HCT116 (cell line): ENCODE measurements at regions not wholly inside any gene's neighbourhood (a gene's known extent, or its start where the extent isn't known, plus 50 kb on each side); places are given as distances from the start of the nearest gene placed in this dataset.

Experiments used
- ATAC-seq: fragments of 200-7000 bp; cut with Tn5 transposase; 2 replicates; pipeline ENCODE4 v1.9.1; 2020; ENCODE audit warnings: mild to moderate bottlenecking, moderate library complexity
- BruUV-seq: library from RNA; stranded (reverse); fragments of 400-500 nt; replicated peaks from 2 replicates; lab custom pipeline; 2021; lab: Mats Ljungman, UMichigan
- CTCF ChIA-PET: fragments of 300-600 bp; sonication (Branson Sonifier 250); formaldehyde crosslinking; loops from one replicate; lab custom pipeline; 2021; ENCODE audit warnings: antibody characterized with exemption; lab: Charles Lee
- POLR2A ChIA-PET: fragments of 300-600, 350-600 bp; sonication (Branson Sonifier 250); formaldehyde crosslinking; loops from one replicate; lab custom pipeline; 2021; ENCODE audit warnings: antibody characterized with exemption; lab: Charles Lee
- RAD21 ChIA-PET, 2 experiments: fragments of 300-600 bp; sonication (Branson Sonifier 250); formaldehyde crosslinking; loops; one replicate each; lab custom pipeline; 2023; ENCODE audit warnings: low total read pairs in 2 of 2; ENCODE audit not compliant: uncharacterized antibody in 2 of 2, unreplicated experiment in 2 of 2, low non-redundant PET in 1 of 2; lab: Charles Lee
- DNase-seq: peaks from one replicate; pipeline ENCODE4 v3.0.0-alpha.2; 2010; ENCODE audit warnings: low read depth, low spot score
- H2AFZ ChIP-seq: fragments of 200-600 bp; shearing (Covaris generic), sonication (generic); 2 replicates; pipeline ENCODE4 v1.6.1; 2017; ENCODE audit warnings: low read depth, mixed run types, mixed read lengths, antibody characterized with exemption, low read length; ENCODE audit not compliant: poor library complexity, severe bottlenecking
- H3K27ac ChIP-seq: 2 replicates; pipeline ENCODE4 v1.5.1; 2012; ENCODE audit warnings: low read depth, low read length
- H3K27me3 ChIP-seq: fragments of 200-600 bp; sonication (generic); 2 replicates; pipeline ENCODE4 v1.6.1; 2016; ENCODE audit warnings: mixed run types, low read length, mixed read lengths; ENCODE audit not compliant: insufficient read depth
- H3K36me3 ChIP-seq, 2 experiments: fragments of 200-500 bp in 1 of 2; fragments of 200-600 bp in 1 of 2; sonication (Bioruptor generic) in 1 of 2; sonication (generic) in 1 of 2; 2 replicates each; pipeline versions ENCODE4 v1.5.1 to v1.6.1; 2014 to 2016; ENCODE audit warnings: low read length in 2 of 2, inconsistent platforms in 1 of 2, mixed read lengths in 1 of 2, mixed run types in 1 of 2; ENCODE audit not compliant: insufficient read depth in 2 of 2, control insufficient read depth in 1 of 2
- H3K4me1 ChIP-seq, 2 experiments: fragments of 200-600 bp in 1 of 2; sonication (generic) in 1 of 2; 2 replicates each; pipeline versions ENCODE4 v1.5.1 to v1.6.1; 2012 to 2017; ENCODE audit warnings: low read length in 2 of 2, inconsistent platforms in 1 of 2, mild to moderate bottlenecking in 1 of 2, mixed read lengths in 1 of 2, mixed run types in 1 of 2, moderate library complexity in 1 of 2; ENCODE audit not compliant: insufficient read depth in 2 of 2, control insufficient read depth in 1 of 2
- H3K4me2 ChIP-seq: fragments of 200-600 bp; sonication (generic); 2 replicates; pipeline ENCODE4 v1.6.1; 2017; ENCODE audit warnings: mixed run types, low read length, mixed read lengths
- H3K4me3 ChIP-seq, 2 experiments: fragments of 200-600 bp in 1 of 2; sonication (generic) in 1 of 2; replicated peaks in 1 of 2; 2 replicates each; pipeline ENCODE4 v1.5.1; 2011 to 2016; ENCODE audit warnings: low read length in 2 of 2, control low read depth in 1 of 2, low read depth in 1 of 2, mild to moderate bottlenecking in 1 of 2, mixed read lengths in 1 of 2, mixed run types in 1 of 2
- H3K79me2 ChIP-seq: fragments of 200-600 bp; sonication (generic); 2 replicates; pipeline ENCODE4 v1.6.1; 2017; ENCODE audit warnings: mild to moderate bottlenecking, mixed run types, low read length, moderate library complexity, mixed read lengths; ENCODE audit not compliant: insufficient read depth
- H3K9ac ChIP-seq: fragments of 200-600 bp; sonication (generic); 2 replicates; pipeline ENCODE4 v1.6.1; 2016; ENCODE audit warnings: low read length, mixed read lengths
- H3K9me2 ChIP-seq: fragments of 200-600 bp; sonication (generic), shearing (Covaris generic); 2 replicates; pipeline ENCODE4 v1.6.1; 2017; ENCODE audit warnings: mixed run types, mild to moderate bottlenecking, moderate library complexity; ENCODE audit not compliant: insufficient read depth
- H3K9me3 ChIP-seq, 2 experiments: fragments of 200-500 bp in 1 of 2; fragments of 200-600 bp in 1 of 2; sonication (Bioruptor generic) in 1 of 2; sonication (generic) in 1 of 2; 2 replicates each; pipeline ENCODE4 v1.6.1; 2014 to 2017; ENCODE audit warnings: low read length in 2 of 2, mixed read lengths in 2 of 2, inconsistent platforms in 1 of 2, low read depth in 1 of 2, mild to moderate bottlenecking in 1 of 2, mixed run types in 1 of 2, moderate library complexity in 1 of 2; ENCODE audit not compliant: control insufficient read depth in 1 of 2, insufficient read depth in 1 of 2
- H4K20me1 ChIP-seq: fragments of 200-600 bp; sonication (generic), shearing (Covaris generic); 2 replicates; pipeline ENCODE4 v1.6.1; 2017; ENCODE audit warnings: mixed run types, mild to moderate bottlenecking, moderate library complexity; ENCODE audit not compliant: insufficient read depth
- CEBPB ChIP-seq: IDR thresholded peaks from 2 replicates; pipeline ENCODE4 v1.6.1; 2012; ENCODE audit warnings: low read depth
- EGR1 ChIP-seq: IDR thresholded peaks from 2 replicates; pipeline ENCODE4 v1.6.1; 2012; ENCODE audit warnings: low read depth
- ELF1 ChIP-seq: IDR thresholded peaks from 2 replicates; pipeline ENCODE4 v1.6.1; 2012; ENCODE audit warnings: low read depth, borderline replicate concordance
- EZH2 ChIP-seq: fragments of 200-600 bp; sonication (generic); IDR thresholded peaks from 2 replicates; pipeline ENCODE4 v1.6.1; 2017; ENCODE audit warnings: antibody characterized with exemption, mixed run types
- EZH2phosphoT487 ChIP-seq: fragments of 200-600 bp; IDR thresholded peaks from 2 replicates; pipeline ENCODE4 v1.6.1; 2018; ENCODE audit warnings: antibody characterized with exemption, borderline replicate concordance
- FOSL1 ChIP-seq: IDR thresholded peaks from 2 replicates; pipeline ENCODE4 v1.6.1; 2012; ENCODE audit warnings: low read depth
- JUND ChIP-seq: IDR thresholded peaks from 2 replicates; pipeline ENCODE4 v1.6.1; 2012
- POLR2A ChIP-seq: IDR thresholded peaks from 2 replicates; pipeline ENCODE4 v1.7.0; 2011; ENCODE audit warnings: borderline replicate concordance; ENCODE audit not compliant: insufficient read depth, insufficient read length; ENCODE audit errors: extremely low read depth
- POLR2AphosphoS5 ChIP-seq: IDR thresholded peaks from 2 replicates; pipeline ENCODE4 v1.6.1; 2011; ENCODE audit warnings: mild to moderate bottlenecking, low read depth, low read length, moderate library complexity
- RAD21 ChIP-seq: IDR thresholded peaks from 2 replicates; pipeline ENCODE4 v1.6.1; 2012; ENCODE audit warnings: low read depth, mild to moderate bottlenecking
- SIN3A ChIP-seq: IDR thresholded peaks from 2 replicates; pipeline ENCODE4 v1.6.1; 2012; ENCODE audit warnings: low read depth
- SRF ChIP-seq: IDR thresholded peaks from 2 replicates; pipeline ENCODE4 v1.6.1; 2012; ENCODE audit warnings: low read depth
- YY1 ChIP-seq: IDR thresholded peaks from 2 replicates; pipeline ENCODE4 v1.6.1; 2011; ENCODE audit warnings: low read length, low read depth, moderate library complexity, mild to moderate bottlenecking; ENCODE audit not compliant: insufficient replicate concordance; ENCODE audit errors: extremely low read depth
- ZFX ChIP-seq: fragments of 450-650 bp; IDR thresholded peaks from 2 replicates; pipeline ENCODE4 v1.6.1; 2017
- intact Hi-C: fragments of 100-400 bp; cut with micrococcal nuclease; formaldehyde crosslinking; loops from 2 replicates; pipeline ENCODE4 v1.10.0; 2022
- TF ChIP-seq, protein P1 (sequence below): IDR thresholded peaks from 2 replicates; pipeline ENCODE4 v1.6.1; 2012; ENCODE audit warnings: low read depth
- TF ChIP-seq, protein P2 (sequence below): IDR thresholded peaks from 2 replicates; pipeline ENCODE4 v1.6.1; 2012
- TF ChIP-seq, protein P3 (sequence below): IDR thresholded peaks from 2 replicates; pipeline ENCODE4 v1.6.1; 2011; ENCODE audit warnings: mild to moderate bottlenecking, low read length, moderate library complexity; ENCODE audit not compliant: insufficient replicate concordance; ENCODE audit errors: extremely low read depth
- TF ChIP-seq, protein P4 (sequence below), 3 experiments: fragments of 200-600 bp in 1 of 3; sonication (generic) in 1 of 3; IDR thresholded peaks in 2 of 3; conservative IDR thresholded peaks in 1 of 3; 2 replicates each; pipeline ENCODE4 v1.5.1; 2012 to 2017; ENCODE audit warnings: low read depth in 2 of 3, low read length in 2 of 3, antibody characterized with exemption in 1 of 3, borderline replicate concordance in 1 of 3, control low read depth in 1 of 3, mild to moderate bottlenecking in 1 of 3, mixed read lengths in 1 of 3, mixed run types in 1 of 3, moderate library complexity in 1 of 3; ENCODE audit not compliant: insufficient read depth in 1 of 3

DNA sequence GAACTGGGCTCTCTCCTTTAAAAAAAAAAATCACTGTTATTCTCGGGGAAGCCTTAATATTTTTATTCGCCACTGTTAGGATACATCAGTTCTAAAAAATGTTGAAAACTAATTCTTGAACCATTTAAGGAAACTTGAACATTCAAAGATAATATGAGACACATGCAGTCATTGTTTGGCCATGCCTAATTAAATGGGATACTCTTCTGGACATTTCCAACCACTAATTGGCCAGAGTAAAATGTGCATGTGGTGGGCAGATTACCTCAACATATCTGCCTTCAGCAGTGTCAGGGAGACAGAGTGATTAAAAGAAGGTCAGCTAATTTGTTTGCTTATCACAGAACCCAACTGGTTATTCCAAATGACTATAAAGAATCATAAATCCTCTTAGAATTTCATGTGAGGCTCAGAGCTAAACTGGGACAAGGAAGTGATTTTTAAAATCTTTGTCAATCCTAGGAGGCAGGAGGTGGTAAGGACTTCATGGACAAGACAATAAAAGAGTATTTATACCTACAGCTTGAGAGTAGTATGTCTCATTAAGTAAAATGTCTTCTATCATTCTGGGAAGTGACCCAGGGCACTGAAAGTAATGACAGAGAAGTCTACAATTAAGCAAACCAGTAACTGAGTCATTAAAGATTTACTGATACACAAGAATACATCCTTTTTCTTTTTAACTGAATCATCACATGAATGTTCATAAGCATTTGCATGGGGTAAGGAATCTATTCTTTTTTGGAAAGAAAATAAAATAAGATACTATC lies 242.9 kb upstream of the TRPM3 start:
- Histone ChIP-seq H3K9me3 (no peaks in the 10 kb centered on the region), H3K9me2 (no peaks in the 10 kb centered on the region), H3K79me2 (no peaks in the 10 kb centered on the region), H2AFZ (no peak overlapping the region), H3K27ac (no peak overlapping the region), H3K4me3 (no peak overlapping the region), H4K20me1 (no peaks in the 10 kb centered on the region), H3K27me3 (peaks cover 40% of the 10 kb centered on the region)
- ChIA-PET RAD21 (no interaction called here), CTCF (no interaction called here)
- no TSS peak for BruUV-seq
- ATAC-seq (no peak), DNase-seq (no peak)
- intact Hi-C loops = no loop called here
- TF ChIP-seq EGR1 (no peak), POLR2A (no peak), FOSL1 (no peak), EZH2phosphoT487 (no peak), SIN3A (no peak), ELF1 (no peak), JUND (no peak), EZH2 (no peak), ZFX (no peak), SRF (no peak), YY1 (no peak), RAD21 (no peak), POLR2AphosphoS5 (no peak), CEBPB (no peak)
- TF ChIP-seq, protein P1, sequence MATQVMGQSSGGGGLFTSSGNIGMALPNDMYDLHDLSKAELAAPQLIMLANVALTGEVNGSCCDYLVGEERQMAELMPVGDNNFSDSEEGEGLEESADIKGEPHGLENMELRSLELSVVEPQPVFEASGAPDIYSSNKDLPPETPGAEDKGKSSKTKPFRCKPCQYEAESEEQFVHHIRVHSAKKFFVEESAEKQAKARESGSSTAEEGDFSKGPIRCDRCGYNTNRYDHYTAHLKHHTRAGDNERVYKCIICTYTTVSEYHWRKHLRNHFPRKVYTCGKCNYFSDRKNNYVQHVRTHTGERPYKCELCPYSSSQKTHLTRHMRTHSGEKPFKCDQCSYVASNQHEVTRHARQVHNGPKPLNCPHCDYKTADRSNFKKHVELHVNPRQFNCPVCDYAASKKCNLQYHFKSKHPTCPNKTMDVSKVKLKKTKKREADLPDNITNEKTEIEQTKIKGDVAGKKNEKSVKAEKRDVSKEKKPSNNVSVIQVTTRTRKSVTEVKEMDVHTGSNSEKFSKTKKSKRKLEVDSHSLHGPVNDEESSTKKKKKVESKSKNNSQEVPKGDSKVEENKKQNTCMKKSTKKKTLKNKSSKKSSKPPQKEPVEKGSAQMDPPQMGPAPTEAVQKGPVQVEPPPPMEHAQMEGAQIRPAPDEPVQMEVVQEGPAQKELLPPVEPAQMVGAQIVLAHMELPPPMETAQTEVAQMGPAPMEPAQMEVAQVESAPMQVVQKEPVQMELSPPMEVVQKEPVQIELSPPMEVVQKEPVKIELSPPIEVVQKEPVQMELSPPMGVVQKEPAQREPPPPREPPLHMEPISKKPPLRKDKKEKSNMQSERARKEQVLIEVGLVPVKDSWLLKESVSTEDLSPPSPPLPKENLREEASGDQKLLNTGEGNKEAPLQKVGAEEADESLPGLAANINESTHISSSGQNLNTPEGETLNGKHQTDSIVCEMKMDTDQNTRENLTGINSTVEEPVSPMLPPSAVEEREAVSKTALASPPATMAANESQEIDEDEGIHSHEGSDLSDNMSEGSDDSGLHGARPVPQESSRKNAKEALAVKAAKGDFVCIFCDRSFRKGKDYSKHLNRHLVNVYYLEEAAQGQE = no peak
- TF ChIP-seq, protein P2, sequence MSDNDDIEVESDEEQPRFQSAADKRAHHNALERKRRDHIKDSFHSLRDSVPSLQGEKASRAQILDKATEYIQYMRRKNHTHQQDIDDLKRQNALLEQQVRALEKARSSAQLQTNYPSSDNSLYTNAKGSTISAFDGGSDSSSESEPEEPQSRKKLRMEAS = no peak
- TF ChIP-seq, protein P3, sequence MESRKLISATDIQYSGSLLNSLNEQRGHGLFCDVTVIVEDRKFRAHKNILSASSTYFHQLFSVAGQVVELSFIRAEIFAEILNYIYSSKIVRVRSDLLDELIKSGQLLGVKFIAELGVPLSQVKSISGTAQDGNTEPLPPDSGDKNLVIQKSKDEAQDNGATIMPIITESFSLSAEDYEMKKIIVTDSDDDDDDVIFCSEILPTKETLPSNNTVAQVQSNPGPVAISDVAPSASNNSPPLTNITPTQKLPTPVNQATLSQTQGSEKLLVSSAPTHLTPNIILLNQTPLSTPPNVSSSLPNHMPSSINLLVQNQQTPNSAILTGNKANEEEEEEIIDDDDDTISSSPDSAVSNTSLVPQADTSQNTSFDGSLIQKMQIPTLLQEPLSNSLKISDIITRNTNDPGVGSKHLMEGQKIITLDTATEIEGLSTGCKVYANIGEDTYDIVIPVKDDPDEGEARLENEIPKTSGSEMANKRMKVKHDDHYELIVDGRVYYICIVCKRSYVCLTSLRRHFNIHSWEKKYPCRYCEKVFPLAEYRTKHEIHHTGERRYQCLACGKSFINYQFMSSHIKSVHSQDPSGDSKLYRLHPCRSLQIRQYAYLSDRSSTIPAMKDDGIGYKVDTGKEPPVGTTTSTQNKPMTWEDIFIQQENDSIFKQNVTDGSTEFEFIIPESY = no peak
- TF ChIP-seq, protein P4, sequence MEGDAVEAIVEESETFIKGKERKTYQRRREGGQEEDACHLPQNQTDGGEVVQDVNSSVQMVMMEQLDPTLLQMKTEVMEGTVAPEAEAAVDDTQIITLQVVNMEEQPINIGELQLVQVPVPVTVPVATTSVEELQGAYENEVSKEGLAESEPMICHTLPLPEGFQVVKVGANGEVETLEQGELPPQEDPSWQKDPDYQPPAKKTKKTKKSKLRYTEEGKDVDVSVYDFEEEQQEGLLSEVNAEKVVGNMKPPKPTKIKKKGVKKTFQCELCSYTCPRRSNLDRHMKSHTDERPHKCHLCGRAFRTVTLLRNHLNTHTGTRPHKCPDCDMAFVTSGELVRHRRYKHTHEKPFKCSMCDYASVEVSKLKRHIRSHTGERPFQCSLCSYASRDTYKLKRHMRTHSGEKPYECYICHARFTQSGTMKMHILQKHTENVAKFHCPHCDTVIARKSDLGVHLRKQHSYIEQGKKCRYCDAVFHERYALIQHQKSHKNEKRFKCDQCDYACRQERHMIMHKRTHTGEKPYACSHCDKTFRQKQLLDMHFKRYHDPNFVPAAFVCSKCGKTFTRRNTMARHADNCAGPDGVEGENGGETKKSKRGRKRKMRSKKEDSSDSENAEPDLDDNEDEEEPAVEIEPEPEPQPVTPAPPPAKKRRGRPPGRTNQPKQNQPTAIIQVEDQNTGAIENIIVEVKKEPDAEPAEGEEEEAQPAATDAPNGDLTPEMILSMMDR (IDR thresholded peaks at IDR 0.05 in 2 of 3, conservative IDR thresholded peaks at IDR 0.05 in 1 of 3; ENCODE audit: borderline replicate concordance in 1 of 3, insufficient read depth in 1 of 3, low read depth in 2 of 3, low read length in 2 of 3) = no peak
- TF ChIP-seq, all 23 proteins: peak for 0
- POLR2A ChIA-PET = no interaction called here
- no peaks in the 10 kb centered on the region for H3K36me3 ChIP-seq
- no peak overlapping the region for H3K4me2 ChIP-seq
- H3K4me1 ChIP-seq = no peaks in the 10 kb centered on the region
- H3K9ac ChIP-seq = no peak overlapping the region
